ENCODE measurements at regions not wholly inside any gene's neighbourhood (a gene's known extent, or its start where the extent isn't known, plus 50 kb on each side); places are given as distances from the start of the nearest gene placed in this dataset.

DNA sequence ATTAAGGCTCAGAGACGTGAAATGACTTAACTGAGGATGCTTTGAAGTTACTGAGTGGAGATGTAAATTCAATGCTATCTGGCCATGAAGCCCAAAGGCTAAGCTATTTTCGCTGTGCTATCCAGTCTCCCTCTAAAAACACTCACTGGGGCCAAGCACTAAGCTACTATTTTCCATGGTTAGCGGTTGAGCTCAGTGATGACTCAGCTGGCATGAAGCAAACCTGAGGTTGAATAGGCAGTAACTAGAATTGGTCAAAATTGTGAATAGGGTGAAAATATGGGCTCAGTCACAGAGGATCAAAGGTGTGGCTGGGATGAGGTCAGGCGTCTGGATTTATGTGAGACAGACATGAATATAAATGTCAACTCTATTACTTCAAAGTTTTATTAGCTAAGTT lies 564.2 kb upstream of the KIRREL3 start:
- Mint-ChIP-seq H3K36me3 (ENCODE audit: low read depth, unreplicated experiment) (no peaks in the 10 kb centered on the region), H3K27ac (ENCODE audit: unreplicated experiment) (peak overlapping the region; percentile 71), H3K4me1 (ENCODE audit: low read depth, unreplicated experiment) (peaks cover 23% of the 10 kb centered on the region), H3K4me3 (ENCODE audit: unreplicated experiment) (no peak overlapping the region), H3K27me3 (ENCODE audit: low read depth, unreplicated experiment) (no peaks in the 10 kb centered on the region), H3K9me3 (ENCODE audit: unreplicated experiment) (no peaks in the 10 kb centered on the region)
- Histone ChIP-seq H3K27me3 (ENCODE audit: insufficient read depth, low read length) (no peaks in the 10 kb centered on the region), H3K27ac (ENCODE audit: low read depth, low read length) (no peak overlapping the region), H2AFZ (ENCODE audit: low read depth, low read length) (no peak overlapping the region), H3K9me3 (ENCODE audit: insufficient read depth, low read depth, low read length) (no peaks in the 10 kb centered on the region), H3K4me1 (ENCODE audit: insufficient read depth, low read length) (peaks cover 4% of the 10 kb centered on the region), H3K36me3 (ENCODE audit: insufficient read depth, low read length) (no peaks in the 10 kb centered on the region), H3K79me2 (ENCODE audit: insufficient read depth, low read length) (no peaks in the 10 kb centered on the region), H3K9ac (ENCODE audit: low read length) (no peak overlapping the region), H3K4me3 (ENCODE audit: insufficient read depth, low read depth, low read length) (no peak overlapping the region), H4K20me1 (ENCODE audit: insufficient read depth, low read length) (no peaks in the 10 kb centered on the region), H3K4me2 (ENCODE audit: low read length) (peak overlapping the region; percentile 14)
- FAIRE-seq (no peak), DNase-seq (ENCODE audit: low read depth) (peak; percentile 83)
- TF ChIP-seq EZH2 (IDR thresholded peaks at IDR 0.05; ENCODE audit: insufficient read depth, low read length), result no peak
- TF ChIP-seq, protein P1, sequence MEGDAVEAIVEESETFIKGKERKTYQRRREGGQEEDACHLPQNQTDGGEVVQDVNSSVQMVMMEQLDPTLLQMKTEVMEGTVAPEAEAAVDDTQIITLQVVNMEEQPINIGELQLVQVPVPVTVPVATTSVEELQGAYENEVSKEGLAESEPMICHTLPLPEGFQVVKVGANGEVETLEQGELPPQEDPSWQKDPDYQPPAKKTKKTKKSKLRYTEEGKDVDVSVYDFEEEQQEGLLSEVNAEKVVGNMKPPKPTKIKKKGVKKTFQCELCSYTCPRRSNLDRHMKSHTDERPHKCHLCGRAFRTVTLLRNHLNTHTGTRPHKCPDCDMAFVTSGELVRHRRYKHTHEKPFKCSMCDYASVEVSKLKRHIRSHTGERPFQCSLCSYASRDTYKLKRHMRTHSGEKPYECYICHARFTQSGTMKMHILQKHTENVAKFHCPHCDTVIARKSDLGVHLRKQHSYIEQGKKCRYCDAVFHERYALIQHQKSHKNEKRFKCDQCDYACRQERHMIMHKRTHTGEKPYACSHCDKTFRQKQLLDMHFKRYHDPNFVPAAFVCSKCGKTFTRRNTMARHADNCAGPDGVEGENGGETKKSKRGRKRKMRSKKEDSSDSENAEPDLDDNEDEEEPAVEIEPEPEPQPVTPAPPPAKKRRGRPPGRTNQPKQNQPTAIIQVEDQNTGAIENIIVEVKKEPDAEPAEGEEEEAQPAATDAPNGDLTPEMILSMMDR (IDR thresholded peaks at IDR 0.05; ENCODE audit: insufficient read depth, low read depth, low read length), result no peak

DNA sequence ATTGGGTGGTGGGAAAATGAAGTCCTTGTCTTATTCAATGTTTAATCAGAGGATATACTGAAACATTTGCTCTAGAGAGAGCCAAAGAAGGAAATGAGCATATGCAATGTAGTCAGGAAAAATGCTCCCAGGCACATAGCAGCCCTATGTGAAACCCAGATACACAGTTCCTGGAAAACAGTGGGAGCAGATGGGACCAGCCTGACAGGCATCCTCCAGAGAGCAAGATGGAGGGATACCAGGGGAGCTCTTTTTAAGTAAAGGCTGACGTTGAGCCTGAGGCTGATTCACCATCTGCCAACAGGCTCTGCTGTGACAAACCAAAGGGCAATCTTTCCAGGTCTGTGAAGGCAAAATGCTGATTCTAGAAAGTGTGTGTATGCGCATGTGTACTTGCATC lies 559.4 kb upstream of the KIRREL3 start:
- Histone ChIP-seq H3K4me2 (ENCODE audit: low read length) (no peak overlapping the region), H4K20me1 (ENCODE audit: insufficient read depth, low read length) (no peaks in the 10 kb centered on the region), H3K36me3 (ENCODE audit: insufficient read depth, low read length) (no peaks in the 10 kb centered on the region), H3K9me3 (ENCODE audit: insufficient read depth, low read depth, low read length) (no peaks in the 10 kb centered on the region), H2AFZ (ENCODE audit: low read depth, low read length) (no peak overlapping the region), H3K9ac (ENCODE audit: low read length) (no peak overlapping the region), H3K27ac (ENCODE audit: low read depth, low read length) (no peak overlapping the region), H3K4me1 (ENCODE audit: insufficient read depth, low read length) (peaks cover 4% of the 10 kb centered on the region), H3K27me3 (ENCODE audit: insufficient read depth, low read length) (no peaks in the 10 kb centered on the region), H3K4me3 (ENCODE audit: insufficient read depth, low read depth, low read length) (no peak overlapping the region), H3K79me2 (ENCODE audit: insufficient read depth, low read length) (no peaks in the 10 kb centered on the region)
- DNase-seq (ENCODE audit: low read depth), result no peak
- H3K4me3 Mint-ChIP-seq (ENCODE audit: unreplicated experiment), result no peak overlapping the region
- no peaks in the 10 kb centered on the region for H3K27me3 Mint-ChIP-seq (ENCODE audit: low read depth, unreplicated experiment)
- H3K9me3 Mint-ChIP-seq (ENCODE audit: unreplicated experiment), result no peaks in the 10 kb centered on the region
- H3K27ac Mint-ChIP-seq (ENCODE audit: unreplicated experiment), result no peak overlapping the region
- H3K4me1 Mint-ChIP-seq (ENCODE audit: low read depth, unreplicated experiment), result peaks cover 11% of the 10 kb centered on the region
- no peaks in the 10 kb centered on the region for H3K36me3 Mint-ChIP-seq (ENCODE audit: low read depth, unreplicated experiment)
- TF ChIP-seq EZH2 (IDR thresholded peaks at IDR 0.05; ENCODE audit: insufficient read depth, low read length), result no peak
- TF ChIP-seq, protein P1 (IDR thresholded peaks at IDR 0.05; ENCODE audit: insufficient read depth, low read depth, low read length), result no peak
- no peak for FAIRE-seq

DNA sequence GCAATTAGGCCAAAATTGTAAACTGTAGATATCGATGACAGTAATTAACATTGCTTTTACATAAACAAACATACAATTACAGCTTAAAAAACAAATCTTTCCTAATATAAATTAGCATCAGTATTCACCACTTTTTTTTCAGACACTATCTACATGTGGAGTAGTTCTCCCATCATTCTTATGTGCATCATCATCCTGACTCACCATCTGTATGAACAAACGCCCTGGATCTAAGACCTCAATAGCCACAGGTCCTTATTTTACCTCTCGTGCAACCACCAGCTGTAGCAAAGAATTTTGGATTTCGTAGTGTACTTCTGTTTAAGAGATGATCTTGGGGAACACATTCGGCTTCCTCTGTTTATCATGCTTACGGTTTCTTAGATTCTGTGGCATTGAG lies 551.9 kb upstream of the KIRREL3 start:
- peak; percentile 36 for DNase-seq (ENCODE audit: low read depth)
- H3K27me3 Mint-ChIP-seq (ENCODE audit: low read depth, unreplicated experiment), result no peaks in the 10 kb centered on the region

More for the DNA sequence above, 551.9 kb upstream of the KIRREL3 start:
- H3K4me3 ChIP-seq (ENCODE audit: insufficient read depth, low read depth, low read length), result no peak overlapping the region
- no peaks in the 10 kb centered on the region for H3K4me1 ChIP-seq (ENCODE audit: insufficient read depth, low read length)
- H3K9me3 ChIP-seq (ENCODE audit: insufficient read depth, low read depth, low read length), result no peaks in the 10 kb centered on the region
- Mint-ChIP-seq H3K4me3 (ENCODE audit: unreplicated experiment) (no peak overlapping the region), H3K27ac (ENCODE audit: unreplicated experiment) (no peak overlapping the region), H3K4me1 (ENCODE audit: low read depth, unreplicated experiment) (no peaks in the 10 kb centered on the region), H3K36me3 (ENCODE audit: low read depth, unreplicated experiment) (no peaks in the 10 kb centered on the region), H3K9me3 (ENCODE audit: unreplicated experiment) (no peaks in the 10 kb centered on the region)
- H4K20me1 ChIP-seq (ENCODE audit: insufficient read depth, low read length), result no peaks in the 10 kb centered on the region
- H3K79me2 ChIP-seq (ENCODE audit: insufficient read depth, low read length), result no peaks in the 10 kb centered on the region
- H3K36me3 ChIP-seq (ENCODE audit: insufficient read depth, low read length), result no peaks in the 10 kb centered on the region
- no peak overlapping the region for H2AFZ ChIP-seq (ENCODE audit: low read depth, low read length)
- FAIRE-seq, result no peak
- TF ChIP-seq, protein P1 (IDR thresholded peaks at IDR 0.05; ENCODE audit: insufficient read depth, low read depth, low read length), result no peak
- TF ChIP-seq EZH2 (IDR thresholded peaks at IDR 0.05; ENCODE audit: insufficient read depth, low read length), result no peak
- no peaks in the 10 kb centered on the region for H3K27me3 ChIP-seq (ENCODE audit: insufficient read depth, low read length)
- H3K9ac ChIP-seq (ENCODE audit: low read length), result no peak overlapping the region
- H3K4me2 ChIP-seq (ENCODE audit: low read length), result no peak overlapping the region
- H3K27ac ChIP-seq (ENCODE audit: low read depth, low read length), result no peak overlapping the region

Data from astrocyte (in vitro differentiated cells and primary cell).